ENCODE measurements at regions not wholly inside any gene's neighbourhood (a gene's known extent, or its start where the extent isn't known, plus 50 kb on each side); places are given as distances from the start of the nearest gene placed in this dataset.

DNA sequence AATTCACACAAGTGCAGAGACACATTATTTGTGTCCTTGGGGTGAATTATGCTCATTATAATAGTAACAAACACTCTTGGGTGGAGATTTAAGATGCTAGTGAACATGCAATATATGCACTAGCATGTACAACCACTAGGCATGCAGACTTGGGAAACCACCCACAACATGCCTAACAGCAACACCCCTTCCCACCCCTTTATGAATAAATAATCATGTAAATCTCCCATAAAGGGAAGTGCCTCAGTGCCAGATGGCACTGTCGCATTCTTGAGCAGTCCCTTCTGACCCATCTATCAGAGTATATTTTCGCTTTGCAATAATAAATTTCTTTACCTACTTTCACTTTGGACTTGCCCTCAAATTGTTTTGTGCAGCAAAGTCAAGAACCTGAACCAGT lies 1362.2 kb downstream of the OLFM4 start:
- Histone ChIP-seq H3K27me3 (ENCODE audit: control insufficient read depth, low read length) (no peaks in the 10 kb centered on the region), H3K4me2 (ENCODE audit: low read length) (no peak overlapping the region), H3K9me2 (replicated peaks; ENCODE audit: control insufficient read depth, low read length) (no peaks in the 10 kb centered on the region)

DNA sequence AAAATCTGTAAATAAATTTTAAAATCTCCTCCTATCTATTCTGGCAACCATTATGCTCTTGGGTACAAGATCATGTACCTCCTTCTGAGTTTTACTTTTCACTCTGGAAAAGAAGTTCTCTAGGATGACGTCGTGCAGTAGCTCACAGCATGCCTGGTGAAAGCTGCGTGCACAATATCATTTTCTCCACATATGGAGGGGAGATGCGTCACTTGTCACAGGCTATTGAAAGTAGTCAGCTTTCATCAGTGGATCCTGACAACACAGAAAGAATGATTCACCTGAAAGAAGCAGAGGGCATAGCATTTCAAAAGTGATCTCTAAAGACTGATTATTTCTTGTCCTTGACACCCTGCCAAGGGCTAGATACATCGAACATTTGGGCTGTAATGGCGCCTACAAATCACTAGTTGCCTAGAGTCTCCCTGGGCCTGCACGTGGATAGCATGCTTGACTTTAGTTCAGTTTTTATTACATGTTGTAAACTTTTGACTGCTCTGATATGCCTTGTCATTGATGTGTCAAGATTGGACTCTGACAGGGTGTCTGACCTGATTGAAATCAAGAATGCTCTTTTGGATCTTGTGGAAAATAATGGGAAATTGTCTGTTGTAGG lies 1365.6 kb downstream of the OLFM4 start:
- H3K9me3 ChIP-seq (ENCODE audit: control insufficient read depth, insufficient read depth, low read length) = no peaks in the 10 kb centered on the region
- H3K27me3 ChIP-seq (ENCODE audit: control insufficient read depth, low read length) = no peaks in the 10 kb centered on the region
- H4K20me1 ChIP-seq (ENCODE audit: control insufficient read depth, insufficient read depth, low read depth, low read length) = no peaks in the 10 kb centered on the region
- H3K4me3 ChIP-seq (ENCODE audit: low read length) = no peak overlapping the region
- no peak overlapping the region for H3K27ac ChIP-seq (ENCODE audit: low read depth, low read length)
- TF ChIP-seq, protein P1, sequence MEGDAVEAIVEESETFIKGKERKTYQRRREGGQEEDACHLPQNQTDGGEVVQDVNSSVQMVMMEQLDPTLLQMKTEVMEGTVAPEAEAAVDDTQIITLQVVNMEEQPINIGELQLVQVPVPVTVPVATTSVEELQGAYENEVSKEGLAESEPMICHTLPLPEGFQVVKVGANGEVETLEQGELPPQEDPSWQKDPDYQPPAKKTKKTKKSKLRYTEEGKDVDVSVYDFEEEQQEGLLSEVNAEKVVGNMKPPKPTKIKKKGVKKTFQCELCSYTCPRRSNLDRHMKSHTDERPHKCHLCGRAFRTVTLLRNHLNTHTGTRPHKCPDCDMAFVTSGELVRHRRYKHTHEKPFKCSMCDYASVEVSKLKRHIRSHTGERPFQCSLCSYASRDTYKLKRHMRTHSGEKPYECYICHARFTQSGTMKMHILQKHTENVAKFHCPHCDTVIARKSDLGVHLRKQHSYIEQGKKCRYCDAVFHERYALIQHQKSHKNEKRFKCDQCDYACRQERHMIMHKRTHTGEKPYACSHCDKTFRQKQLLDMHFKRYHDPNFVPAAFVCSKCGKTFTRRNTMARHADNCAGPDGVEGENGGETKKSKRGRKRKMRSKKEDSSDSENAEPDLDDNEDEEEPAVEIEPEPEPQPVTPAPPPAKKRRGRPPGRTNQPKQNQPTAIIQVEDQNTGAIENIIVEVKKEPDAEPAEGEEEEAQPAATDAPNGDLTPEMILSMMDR (IDR thresholded peaks at IDR 0.05; ENCODE audit: low read depth, low read length, poor library complexity, severe bottlenecking) = no peak
- no peak for TF ChIP-seq EZH2phosphoT487 (IDR thresholded peaks at IDR 0.05; ENCODE audit: borderline replicate concordance, low read length)
- no peaks in the 10 kb centered on the region for H3K9me2 ChIP-seq (replicated peaks; ENCODE audit: control insufficient read depth, low read length)
- no peak overlapping the region for H3K4me2 ChIP-seq (ENCODE audit: low read length)
- H3K79me2 ChIP-seq (ENCODE audit: control insufficient read depth, low read length) = no peaks in the 10 kb centered on the region
- no peaks in the 10 kb centered on the region for H3K4me1 ChIP-seq (ENCODE audit: control insufficient read depth, low read length)
- H3F3A ChIP-seq (ENCODE audit: control insufficient read depth, insufficient read depth) = no peaks in the 10 kb centered on the region
- H3K36me3 ChIP-seq (ENCODE audit: control insufficient read depth, low read length) = no peaks in the 10 kb centered on the region

More for the DNA sequence above, 1362.2 kb downstream of the OLFM4 start:
- H3K4me1 ChIP-seq (ENCODE audit: control insufficient read depth, low read length) = no peaks in the 10 kb centered on the region
- no peaks in the 10 kb centered on the region for H3K79me2 ChIP-seq (ENCODE audit: control insufficient read depth, low read length)
- H4K20me1 ChIP-seq (ENCODE audit: control insufficient read depth, insufficient read depth, low read depth, low read length) = no peaks in the 10 kb centered on the region
- H3K36me3 ChIP-seq (ENCODE audit: control insufficient read depth, low read length) = no peaks in the 10 kb centered on the region
- H3K27ac ChIP-seq (ENCODE audit: low read depth, low read length) = no peak overlapping the region
- H3K9me3 ChIP-seq (ENCODE audit: control insufficient read depth, insufficient read depth, low read length) = no peaks in the 10 kb centered on the region
- no peak overlapping the region for H3K4me3 ChIP-seq (ENCODE audit: low read length)
- TF ChIP-seq, protein P1 (IDR thresholded peaks at IDR 0.05; ENCODE audit: low read depth, low read length, poor library complexity, severe bottlenecking) = no peak
- TF ChIP-seq EZH2phosphoT487 (IDR thresholded peaks at IDR 0.05; ENCODE audit: borderline replicate concordance, low read length) = no peak
- no peaks in the 10 kb centered on the region for H3F3A ChIP-seq (ENCODE audit: control insufficient read depth, insufficient read depth)

DNA sequence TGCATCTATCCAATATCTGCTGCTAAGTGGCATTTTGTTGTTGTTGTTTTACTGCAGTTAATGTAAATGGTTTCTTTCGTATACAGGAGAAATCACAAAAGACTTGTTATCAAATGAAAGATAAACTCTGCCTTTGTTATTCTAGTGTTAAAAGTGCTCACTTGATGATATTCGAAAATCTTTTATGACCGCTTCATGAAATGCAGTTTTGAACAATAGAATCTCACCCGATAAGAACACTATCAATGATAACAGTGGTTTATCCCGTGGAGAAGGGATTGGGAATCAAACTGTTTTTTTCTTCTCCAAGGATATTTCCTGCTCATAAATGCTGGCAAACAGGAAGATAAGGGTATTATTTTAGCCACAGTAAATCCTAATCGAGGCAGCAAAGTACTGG lies 1366.3 kb downstream of the OLFM4 start:
- no peaks in the 10 kb centered on the region for H3K9me3 ChIP-seq (ENCODE audit: control insufficient read depth, insufficient read depth, low read length)
- no peaks in the 10 kb centered on the region for H3K9me2 ChIP-seq (replicated peaks; ENCODE audit: control insufficient read depth, low read length)
- no peaks in the 10 kb centered on the region for H3K79me2 ChIP-seq (ENCODE audit: control insufficient read depth, low read length)
- no peaks in the 10 kb centered on the region for H3K27me3 ChIP-seq (ENCODE audit: control insufficient read depth, low read length)
- no peak overlapping the region for H3K27ac ChIP-seq (ENCODE audit: low read depth, low read length)
- no peak overlapping the region for H3K4me2 ChIP-seq (ENCODE audit: low read length)
- no peaks in the 10 kb centered on the region for H3K4me1 ChIP-seq (ENCODE audit: control insufficient read depth, low read length)
- no peaks in the 10 kb centered on the region for H3F3A ChIP-seq (ENCODE audit: control insufficient read depth, insufficient read depth)
- no peaks in the 10 kb centered on the region for H3K36me3 ChIP-seq (ENCODE audit: control insufficient read depth, low read length)
- TF ChIP-seq EZH2phosphoT487 (IDR thresholded peaks at IDR 0.05; ENCODE audit: borderline replicate concordance, low read length) = no peak
- TF ChIP-seq, protein P1 (IDR thresholded peaks at IDR 0.05; ENCODE audit: low read depth, low read length, poor library complexity, severe bottlenecking) = no peak
- H4K20me1 ChIP-seq (ENCODE audit: control insufficient read depth, insufficient read depth, low read depth, low read length) = no peaks in the 10 kb centered on the region
- no peak overlapping the region for H3K4me3 ChIP-seq (ENCODE audit: low read length)
